ENCODE measurements at regions not wholly inside any gene's neighbourhood (a gene's known extent, or its start where the extent isn't known, plus 50 kb on each side); places are given as distances from the start of the nearest gene placed in this dataset.

DNA sequence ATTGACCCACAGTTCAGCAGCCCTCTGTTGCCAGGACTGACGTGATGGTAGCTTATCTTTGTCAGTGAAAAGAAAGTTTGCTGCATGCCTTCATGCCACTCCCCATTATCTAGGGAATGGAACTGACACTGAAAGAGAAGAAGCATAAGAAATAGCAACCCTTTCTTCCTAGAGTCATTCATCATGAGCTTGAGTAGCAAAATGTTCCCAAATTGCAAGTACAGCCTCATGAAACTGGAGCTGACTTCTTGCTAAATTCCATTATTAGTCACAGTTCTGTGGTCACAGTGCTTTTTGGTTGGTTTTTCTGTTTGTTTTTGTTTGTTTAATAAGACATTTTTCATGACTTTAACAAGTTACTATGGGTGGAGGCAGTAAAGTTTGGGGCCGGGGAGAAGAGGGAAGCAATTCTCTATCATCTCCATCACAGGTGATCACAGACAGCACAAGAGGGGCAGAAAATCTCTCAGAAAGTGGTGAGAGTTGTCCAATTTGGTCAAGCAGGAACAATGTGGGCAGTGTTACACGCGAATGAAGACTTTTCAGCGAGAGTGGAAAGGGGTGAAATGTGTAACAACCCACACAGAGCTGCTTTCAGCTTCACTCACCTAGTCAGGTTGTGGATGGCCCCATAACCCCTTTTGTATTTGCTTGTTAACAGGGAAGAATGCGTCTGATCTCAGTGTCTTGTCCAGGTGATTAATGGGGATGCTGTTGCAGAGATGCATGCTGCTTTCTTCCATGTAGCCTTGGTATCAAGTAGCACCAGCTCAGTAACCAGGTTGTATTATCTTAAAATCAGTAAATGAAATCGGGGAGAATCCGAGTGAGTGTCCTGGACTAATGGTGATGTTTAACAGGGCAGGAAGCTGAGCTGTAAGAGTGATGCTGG lies 440.4 kb downstream of the DMRT2 start:
- Histone ChIP-seq H3K9me2 (replicated peaks; ENCODE audit: insufficient read depth, low read length) (no peaks in the 10 kb centered on the region), H3K36me3 (ENCODE audit: low read length) (no peaks in the 10 kb centered on the region), H3K79me2 (ENCODE audit: insufficient read depth, low read length) (no peaks in the 10 kb centered on the region), H3F3A (ENCODE audit: insufficient read depth) (no peaks in the 10 kb centered on the region), H3K27ac (ENCODE audit: low read depth, low read length) (no peak overlapping the region), H2AFZ (ENCODE audit: low read depth, low read length, severe bottlenecking) (no peak overlapping the region), H3K9me3 (ENCODE audit: insufficient read depth, low read length) (no peaks in the 10 kb centered on the region), H3K9ac (ENCODE audit: low read length) (no peak overlapping the region), H4K20me1 (ENCODE audit: low read depth, low read length) (no peaks in the 10 kb centered on the region), H3K27me3 (ENCODE audit: low read length) (no peaks in the 10 kb centered on the region), H3K4me3 (ENCODE audit: insufficient read depth, low read length, poor library complexity, severe bottlenecking) (no peak overlapping the region), H3K4me2 (ENCODE audit: low read depth, low read length, poor library complexity, severe bottlenecking) (no peak overlapping the region)
- no peak for TF ChIP-seq EZH2phosphoT487 (conservative IDR thresholded peaks at IDR 0.05; ENCODE audit: low read length)
- TF ChIP-seq, protein P1, sequence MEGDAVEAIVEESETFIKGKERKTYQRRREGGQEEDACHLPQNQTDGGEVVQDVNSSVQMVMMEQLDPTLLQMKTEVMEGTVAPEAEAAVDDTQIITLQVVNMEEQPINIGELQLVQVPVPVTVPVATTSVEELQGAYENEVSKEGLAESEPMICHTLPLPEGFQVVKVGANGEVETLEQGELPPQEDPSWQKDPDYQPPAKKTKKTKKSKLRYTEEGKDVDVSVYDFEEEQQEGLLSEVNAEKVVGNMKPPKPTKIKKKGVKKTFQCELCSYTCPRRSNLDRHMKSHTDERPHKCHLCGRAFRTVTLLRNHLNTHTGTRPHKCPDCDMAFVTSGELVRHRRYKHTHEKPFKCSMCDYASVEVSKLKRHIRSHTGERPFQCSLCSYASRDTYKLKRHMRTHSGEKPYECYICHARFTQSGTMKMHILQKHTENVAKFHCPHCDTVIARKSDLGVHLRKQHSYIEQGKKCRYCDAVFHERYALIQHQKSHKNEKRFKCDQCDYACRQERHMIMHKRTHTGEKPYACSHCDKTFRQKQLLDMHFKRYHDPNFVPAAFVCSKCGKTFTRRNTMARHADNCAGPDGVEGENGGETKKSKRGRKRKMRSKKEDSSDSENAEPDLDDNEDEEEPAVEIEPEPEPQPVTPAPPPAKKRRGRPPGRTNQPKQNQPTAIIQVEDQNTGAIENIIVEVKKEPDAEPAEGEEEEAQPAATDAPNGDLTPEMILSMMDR (IDR thresholded peaks at IDR 0.05; ENCODE audit: insufficient read depth, low read length, poor library complexity, severe bottlenecking): no peak

DNA sequence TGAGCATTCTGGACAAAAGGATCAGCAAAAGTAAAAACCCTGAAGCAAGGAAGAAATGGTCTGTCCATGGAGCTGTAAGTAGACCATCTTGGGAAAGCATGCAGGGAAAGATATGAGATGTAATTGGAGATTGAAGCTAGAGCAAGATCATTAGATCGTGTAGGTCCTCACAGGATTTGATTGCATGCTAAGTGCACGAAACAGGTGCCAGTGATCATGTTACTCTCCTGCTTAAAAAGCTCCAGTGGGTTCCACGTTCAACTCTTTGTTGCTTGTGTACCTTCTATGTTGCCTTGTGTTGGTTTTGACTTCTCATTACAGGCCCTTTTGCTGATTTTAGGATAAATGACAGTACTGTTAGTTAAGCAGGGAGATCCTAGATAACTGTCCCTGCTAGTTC lies 442.0 kb downstream of the DMRT2 start:
- Histone ChIP-seq H4K20me1 (ENCODE audit: low read depth, low read length) (no peaks in the 10 kb centered on the region), H3K4me3 (ENCODE audit: insufficient read depth, low read length, poor library complexity, severe bottlenecking) (no peak overlapping the region), H3K27ac (ENCODE audit: low read depth, low read length) (no peak overlapping the region), H2AFZ (ENCODE audit: low read depth, low read length, severe bottlenecking) (no peak overlapping the region), H3K27me3 (ENCODE audit: low read length) (no peaks in the 10 kb centered on the region), H3F3A (ENCODE audit: insufficient read depth) (no peaks in the 10 kb centered on the region), H3K9ac (ENCODE audit: low read length) (no peak overlapping the region), H3K4me2 (ENCODE audit: low read depth, low read length, poor library complexity, severe bottlenecking) (no peak overlapping the region), H3K9me2 (replicated peaks; ENCODE audit: insufficient read depth, low read length) (no peaks in the 10 kb centered on the region), H3K9me3 (ENCODE audit: insufficient read depth, low read length) (no peaks in the 10 kb centered on the region), H3K36me3 (ENCODE audit: low read length) (no peaks in the 10 kb centered on the region), H3K79me2 (ENCODE audit: insufficient read depth, low read length) (no peaks in the 10 kb centered on the region)
- no peak for TF ChIP-seq EZH2phosphoT487 (conservative IDR thresholded peaks at IDR 0.05; ENCODE audit: low read length)
- TF ChIP-seq, protein P1 (IDR thresholded peaks at IDR 0.05; ENCODE audit: insufficient read depth, low read length, poor library complexity, severe bottlenecking): no peak

DNA sequence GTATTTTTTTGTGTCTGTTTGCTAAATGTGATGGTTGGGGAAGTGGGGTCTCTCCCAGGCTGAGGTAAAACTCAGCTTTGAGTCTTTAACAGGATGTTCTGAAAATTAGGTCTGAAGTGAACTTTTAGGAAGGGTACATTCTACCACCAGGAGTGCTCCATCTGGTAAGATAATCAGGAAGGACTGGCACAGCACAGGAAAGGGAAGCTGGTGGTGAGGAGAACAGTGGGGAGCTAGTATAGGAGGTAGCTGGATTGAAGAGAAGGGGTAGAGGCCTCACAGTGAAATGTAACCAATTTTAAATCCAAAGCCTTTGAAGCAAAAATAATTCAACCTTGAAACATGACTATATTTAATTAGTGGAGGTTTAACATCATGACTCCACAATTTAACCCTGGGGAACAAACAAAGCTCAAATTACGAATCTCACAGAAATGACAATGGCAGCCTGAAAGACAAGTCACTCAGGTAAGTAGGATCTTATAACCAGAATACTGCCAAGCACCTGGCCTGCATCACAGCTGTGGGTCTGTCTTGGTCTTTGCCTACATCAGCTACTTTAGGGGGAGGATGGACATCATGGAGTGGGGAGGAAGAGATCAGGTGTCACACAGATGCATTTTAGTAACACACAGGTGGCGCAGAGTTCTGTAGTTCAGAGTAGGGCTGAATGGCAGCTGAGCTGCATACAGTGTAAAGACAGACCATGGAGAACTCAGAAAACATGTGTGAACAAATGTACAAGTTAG lies 445.3 kb downstream of the DMRT2 start:
- TF ChIP-seq, protein P1 (IDR thresholded peaks at IDR 0.05; ENCODE audit: insufficient read depth, low read length, poor library complexity, severe bottlenecking): no peak
- TF ChIP-seq EZH2phosphoT487 (conservative IDR thresholded peaks at IDR 0.05; ENCODE audit: low read length): no peak
- Histone ChIP-seq H3K27me3 (ENCODE audit: low read length) (no peaks in the 10 kb centered on the region), H2AFZ (ENCODE audit: low read depth, low read length, severe bottlenecking) (no peak overlapping the region), H3K4me3 (ENCODE audit: insufficient read depth, low read length, poor library complexity, severe bottlenecking) (no peak overlapping the region), H3K36me3 (ENCODE audit: low read length) (no peaks in the 10 kb centered on the region), H3K27ac (ENCODE audit: low read depth, low read length) (no peak overlapping the region), H3K4me2 (ENCODE audit: low read depth, low read length, poor library complexity, severe bottlenecking) (no peak overlapping the region), H3F3A (ENCODE audit: insufficient read depth) (no peaks in the 10 kb centered on the region), H3K9me2 (replicated peaks; ENCODE audit: insufficient read depth, low read length) (no peaks in the 10 kb centered on the region), H3K79me2 (ENCODE audit: insufficient read depth, low read length) (no peaks in the 10 kb centered on the region), H3K9me3 (ENCODE audit: insufficient read depth, low read length) (no peaks in the 10 kb centered on the region), H3K9ac (ENCODE audit: low read length) (no peak overlapping the region), H4K20me1 (ENCODE audit: low read depth, low read length) (no peaks in the 10 kb centered on the region)
